Testis (tissue), 2 donors: ENCODE measurements at regions not wholly inside any gene's neighbourhood (a gene's known extent, or its start where the extent isn't known, plus 50 kb on each side); places are given as distances from the start of the nearest gene placed in this dataset.

Source experiments
- DNase-seq: peaks from one replicate; pipeline ENCODE4 v3.0.0-alpha.2; 2019
- H3K27ac ChIP-seq, 2 donors: fragments of 200-600 bp; sonication (generic); one replicate each; pipeline ENCODE4 v1.5.1; 2019
- H3K27me3 ChIP-seq: fragments of 200-600 bp; sonication (generic); one replicate; pipeline ENCODE4 v1.5.1; 2019
- H3K36me3 ChIP-seq: fragments of 200-600 bp; sonication (generic); one replicate; pipeline ENCODE4 v1.5.1; 2017; ENCODE audit warnings: low read depth; ENCODE audit errors: missing control alignments
- H3K4me1 ChIP-seq: fragments of 200-600 bp; sonication (generic); one replicate; pipeline ENCODE4 v1.5.1; 2019
- H3K4me3 ChIP-seq, 2 donors: fragments of 200-600 bp; sonication (generic); one replicate each; pipeline ENCODE4 v1.5.1; 2017 to 2019
- H3K9me3 ChIP-seq: fragments of 200-600 bp; sonication (generic); one replicate; pipeline ENCODE4 v1.5.1; 2017
- POLR2A ChIP-seq: fragments of 450-650 bp; IDR thresholded peaks from one replicate; pipeline ENCODE4 v1.6.1; 2017; ENCODE audit warnings: antibody characterized with exemption, mild to moderate bottlenecking, moderate library complexity
- WGBS, 2 donors: methylation state at CpG; one replicate each; pipeline ENCODE4 v1.1.5; 2018; 5-methylcytosine and 5-hydroxymethylcytosine counted together
- intact Hi-C: fragments of 100-400 bp; cut with DNase I; formaldehyde crosslinking; loops from one replicate; pipeline ENCODE4 v1.15.1; 2023; ENCODE audit warnings: low total_unique reads
- TF ChIP-seq, protein P1 (sequence below), 3 experiments: fragments of 450-650 bp in 2 of 3; fragments of 200-600 bp in 1 of 3; sonication (generic) in 1 of 3; IDR thresholded peaks; one replicate each; pipeline ENCODE4 v1.5.1; 2016 to 2019; ENCODE audit warnings: antibody characterized with exemption in 3 of 3, mild to moderate bottlenecking in 2 of 3, moderate library complexity in 1 of 3

DNA sequence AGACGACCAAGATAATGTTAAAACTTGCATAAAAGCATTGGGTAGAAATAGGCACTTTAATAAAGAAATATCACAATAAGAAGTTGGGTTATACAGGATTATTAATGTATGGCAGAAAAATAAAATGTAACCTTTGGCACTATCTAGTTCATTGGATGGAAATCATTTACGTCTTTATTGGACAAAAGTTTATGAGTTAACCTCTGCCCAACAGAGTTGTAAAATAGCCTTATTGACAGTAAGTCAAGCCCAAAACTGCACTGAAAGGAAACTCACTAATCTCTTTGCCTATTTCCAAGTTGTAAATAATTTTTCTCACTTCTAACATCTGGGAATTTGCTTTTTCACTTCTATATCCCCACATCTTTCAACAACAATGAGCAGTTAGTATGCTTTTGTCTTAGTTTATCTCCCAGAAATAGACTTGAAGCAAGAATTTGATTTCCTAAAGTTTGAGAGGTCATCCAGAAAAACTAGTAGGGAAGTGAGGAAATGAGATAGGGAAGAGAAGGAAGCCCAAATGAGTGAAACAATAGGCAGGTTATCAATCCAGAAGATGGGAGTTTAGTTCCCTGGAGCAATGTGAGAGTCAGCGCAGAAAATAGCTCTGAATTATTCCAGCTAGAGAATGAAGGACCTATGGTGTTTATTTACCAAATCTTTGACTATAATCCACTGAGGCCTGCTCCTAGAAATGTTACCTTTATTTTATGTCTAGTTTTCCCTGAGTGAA, 434.8 kb downstream of the CCER1 start:
- Histone ChIP-seq H3K4me1 (no peaks in the 10 kb centered on the region), H3K27me3 (no peaks in the 10 kb centered on the region), H3K27ac (no peak overlapping the region), H3K9me3 (no peaks in the 10 kb centered on the region), H3K36me3 (no peaks in the 10 kb centered on the region), H3K4me3 (no peak overlapping the region)
- intact Hi-C loops, result no loop called here
- TF ChIP-seq POLR2A, result no peak
- TF ChIP-seq, protein P1, sequence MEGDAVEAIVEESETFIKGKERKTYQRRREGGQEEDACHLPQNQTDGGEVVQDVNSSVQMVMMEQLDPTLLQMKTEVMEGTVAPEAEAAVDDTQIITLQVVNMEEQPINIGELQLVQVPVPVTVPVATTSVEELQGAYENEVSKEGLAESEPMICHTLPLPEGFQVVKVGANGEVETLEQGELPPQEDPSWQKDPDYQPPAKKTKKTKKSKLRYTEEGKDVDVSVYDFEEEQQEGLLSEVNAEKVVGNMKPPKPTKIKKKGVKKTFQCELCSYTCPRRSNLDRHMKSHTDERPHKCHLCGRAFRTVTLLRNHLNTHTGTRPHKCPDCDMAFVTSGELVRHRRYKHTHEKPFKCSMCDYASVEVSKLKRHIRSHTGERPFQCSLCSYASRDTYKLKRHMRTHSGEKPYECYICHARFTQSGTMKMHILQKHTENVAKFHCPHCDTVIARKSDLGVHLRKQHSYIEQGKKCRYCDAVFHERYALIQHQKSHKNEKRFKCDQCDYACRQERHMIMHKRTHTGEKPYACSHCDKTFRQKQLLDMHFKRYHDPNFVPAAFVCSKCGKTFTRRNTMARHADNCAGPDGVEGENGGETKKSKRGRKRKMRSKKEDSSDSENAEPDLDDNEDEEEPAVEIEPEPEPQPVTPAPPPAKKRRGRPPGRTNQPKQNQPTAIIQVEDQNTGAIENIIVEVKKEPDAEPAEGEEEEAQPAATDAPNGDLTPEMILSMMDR (IDR thresholded peaks at IDR 0.05), result no peak
- 51 to 64% methylated on average over 3 of the region's 3 CpGs for WGBS, 2 donors
- no peak for DNase-seq

DNA sequence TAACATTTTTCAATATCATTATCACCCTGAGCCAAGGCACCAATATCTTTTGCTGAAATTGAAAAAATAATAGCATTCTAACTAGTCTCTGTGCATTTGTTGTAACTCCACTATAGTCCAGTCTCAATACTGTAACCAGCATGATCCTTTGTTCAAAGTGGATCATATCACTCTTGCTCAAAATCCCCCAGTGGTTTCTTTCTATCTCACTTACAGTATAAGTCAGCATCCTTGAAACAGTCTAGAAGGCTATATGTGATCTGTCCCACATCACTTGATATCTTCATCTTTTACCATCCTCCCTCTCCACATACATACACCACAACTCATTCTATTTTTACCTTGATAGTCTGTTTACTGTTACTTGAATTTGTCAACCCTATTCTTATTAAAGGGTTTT, 435.7 kb downstream of the CCER1 start:
- Histone ChIP-seq H3K36me3 (no peaks in the 10 kb centered on the region), H3K4me3 (no peak overlapping the region), H3K9me3 (no peaks in the 10 kb centered on the region), H3K27me3 (no peaks in the 10 kb centered on the region), H3K27ac (no peak overlapping the region), H3K4me1 (no peaks in the 10 kb centered on the region)
- TF ChIP-seq, protein P1 (IDR thresholded peaks at IDR 0.05), result no peak
- TF ChIP-seq POLR2A, result no peak
- DNase-seq, result no peak
- intact Hi-C loops, result no loop called here

DNA sequence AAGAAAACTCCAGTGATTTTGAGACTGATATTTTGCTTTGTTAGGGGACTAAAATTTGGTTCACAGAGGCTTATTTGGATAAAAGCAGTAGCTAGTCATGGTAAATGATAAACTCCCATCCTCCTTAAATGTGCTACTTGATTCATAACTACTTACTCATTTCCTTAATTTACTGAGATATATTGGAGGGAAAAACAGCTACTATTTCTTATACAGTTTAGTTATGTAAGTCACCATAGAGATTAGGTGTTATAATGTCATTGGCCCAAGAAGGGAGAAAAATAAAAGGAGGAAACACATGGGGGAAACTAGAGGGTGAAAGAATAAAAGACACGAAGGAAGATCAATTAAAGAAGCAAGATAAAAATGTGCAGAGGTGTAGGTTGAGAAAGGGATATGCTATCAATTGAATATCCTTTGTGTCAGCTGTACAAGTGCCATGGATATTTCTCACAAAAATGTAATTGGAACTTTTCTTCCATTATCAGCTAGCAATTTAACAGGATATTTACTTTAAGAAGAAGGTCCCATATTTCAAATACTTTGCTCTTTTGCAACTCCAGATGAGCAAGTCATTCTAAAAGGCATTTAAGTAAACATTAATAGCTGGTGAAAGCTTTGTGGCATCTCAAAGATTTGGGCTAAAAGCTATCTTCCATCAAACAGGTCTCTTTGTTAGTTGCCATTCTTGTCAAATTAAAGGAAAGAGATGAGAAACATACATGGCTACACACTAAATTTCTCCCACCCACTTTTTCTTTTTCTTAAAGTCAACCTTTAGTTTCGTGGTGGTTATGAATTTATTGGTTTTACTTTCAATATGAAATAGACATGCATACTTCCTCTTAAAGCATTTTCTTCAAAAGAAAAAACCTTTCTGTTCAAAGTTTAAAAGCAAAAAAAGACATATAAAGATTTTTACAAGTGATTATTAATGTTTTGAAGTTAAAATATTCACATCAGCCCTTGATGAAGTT, 439.5 kb downstream of the CCER1 start:
- WGBS, 2 donors, result 76 to 79% methylated on average over 2 of the region's 2 CpGs

DNA sequence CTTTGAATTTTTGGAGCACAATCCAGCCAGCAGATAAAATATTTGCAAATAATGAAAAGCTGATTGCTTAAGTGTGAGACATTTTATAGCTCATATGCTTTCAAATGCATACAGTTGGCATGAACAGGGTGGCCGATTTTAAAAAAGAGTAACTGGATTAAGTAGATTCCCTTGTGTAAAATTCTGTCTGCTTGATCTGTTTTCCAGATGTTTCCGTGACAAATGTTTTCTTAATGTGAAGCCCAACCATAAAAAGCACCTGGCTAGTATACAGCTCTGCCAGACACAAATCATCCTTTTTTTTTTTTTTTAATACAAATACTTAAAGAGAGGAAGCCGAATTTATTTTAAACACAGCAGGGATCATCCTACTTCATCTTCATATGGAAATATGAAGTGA, 440.7 kb downstream of the CCER1 start:
- Histone ChIP-seq H3K27me3 (no peaks in the 10 kb centered on the region), H3K36me3 (no peaks in the 10 kb centered on the region), H3K27ac (no peak overlapping the region), H3K4me1 (no peaks in the 10 kb centered on the region), H3K4me3 (no peak overlapping the region), H3K9me3 (no peaks in the 10 kb centered on the region)
- intact Hi-C loops, result no loop called here
- 40 to 54% methylated on average over 3 of the region's 3 CpGs for WGBS, 2 donors
- DNase-seq, result no peak
- TF ChIP-seq POLR2A, result no peak
- TF ChIP-seq, protein P1 (IDR thresholded peaks at IDR 0.05), result no peak

More for the DNA sequence above, 439.5 kb downstream of the CCER1 start:
- Histone ChIP-seq H3K36me3 (no peaks in the 10 kb centered on the region), H3K27ac (no peak overlapping the region), H3K27me3 (no peaks in the 10 kb centered on the region), H3K9me3 (no peaks in the 10 kb centered on the region), H3K4me1 (no peaks in the 10 kb centered on the region), H3K4me3 (no peak overlapping the region)
- no peak for DNase-seq
- intact Hi-C loops, result no loop called here
- TF ChIP-seq POLR2A, result no peak
- TF ChIP-seq, protein P1 (IDR thresholded peaks at IDR 0.05), result no peak
